GM12878 (cell line): ENCODE measurements at regions not wholly inside any gene's neighbourhood (a gene's known extent, or its start where the extent isn't known, plus 50 kb on each side); places are given as distances from the start of the nearest gene placed in this dataset.

Experiments
- ATAC-seq: fragments of 200-7000 bp; cut with Tn5 transposase; 3 replicates; pipeline ENCODE4 v1.9.1; 2020; ENCODE audit warnings: mild to moderate bottlenecking, moderate library complexity
- BruUV-seq: library from RNA; stranded (reverse); fragments of 400-500 nt; replicated peaks from 2 replicates; lab custom pipeline; 2021; lab: Mats Ljungman, UMichigan
- CTCF ChIA-PET: fragments of 300-600 bp; sonication (Branson Sonifier 250); formaldehyde crosslinking; extraction: SDS; loops from one replicate; lab custom pipeline; 2021; ENCODE audit warnings: inconsistent platforms; lab: Yijun Ruan, JAX
- POLR2A ChIA-PET: fragments of 350-600 bp; formaldehyde crosslinking; extraction: SDS; loops from one replicate; lab custom pipeline; 2021; ENCODE audit warnings: inconsistent platforms; lab: Charles Lee
- RAD21 ChIA-PET: fragments of 300-600 bp; sonication (Branson Sonifier 250); formaldehyde crosslinking; loops from one replicate; lab custom pipeline; 2023; ENCODE audit warnings: antibody characterized with exemption; ENCODE audit not compliant: unreplicated experiment; lab: Charles Lee
- SMC1A ChIA-PET: fragments of 300-600 bp; sonication (Branson Sonifier 250); formaldehyde crosslinking; loops from one replicate; lab custom pipeline; 2023; ENCODE audit not compliant: unreplicated experiment, uncharacterized antibody; lab: Charles Lee
- DNase-seq: peaks from one replicate; pipeline ENCODE4 v3.0.0-alpha.2; 2011; ENCODE audit warnings: low read depth, low spot score
- FAIRE-seq: peaks from 3 replicates; lab custom pipeline; 2011; peaks lifted over from hg19 to GRCh38; lab: Jason Lieb, UNC
- H2AFZ ChIP-seq: 2 replicates; pipeline ENCODE4 v1.6.0; 2011; ENCODE audit warnings: low read depth, low read length, control low read depth; ENCODE audit not compliant: control insufficient read depth
- H3K27ac ChIP-seq: 2 replicates; pipeline ENCODE4 v1.5.1; 2011; ENCODE audit warnings: control low read depth; ENCODE audit not compliant: control insufficient read depth, insufficient read depth
- H3K27me3 ChIP-seq, 2 experiments: replicated peaks in 1 of 2; 2 replicates each; pipeline versions ENCODE4 v1.6.0 to v1.6.1; 2011; ENCODE audit warnings: low read length in 1 of 2; ENCODE audit not compliant: control insufficient read depth in 2 of 2, insufficient read depth in 2 of 2
- H3K36me3 ChIP-seq, 2 experiments: 2 replicates each; pipeline ENCODE4 v1.5.1; 2011; ENCODE audit warnings: low read length in 1 of 2; ENCODE audit not compliant: control insufficient read depth in 2 of 2, insufficient read depth in 2 of 2
- H3K4me1 ChIP-seq: 2 replicates; pipeline ENCODE4 v1.6.1; 2011; ENCODE audit warnings: mild to moderate bottlenecking, low read length, moderate library complexity, mixed read lengths; ENCODE audit not compliant: control insufficient read depth, insufficient read depth
- H3K4me2 ChIP-seq: 2 replicates; pipeline ENCODE4 v1.6.0; 2011; ENCODE audit warnings: control low read depth; ENCODE audit not compliant: control insufficient read depth, insufficient read depth
- H3K4me3 ChIP-seq: fragments of 200-600 bp; sonication (generic); 2 replicates; pipeline ENCODE4 v1.5.1; 2016
- H3K79me2 ChIP-seq: 2 replicates; pipeline ENCODE4 v1.6.0; 2011; ENCODE audit warnings: low read length; ENCODE audit not compliant: control insufficient read depth, insufficient read depth
- H3K9ac ChIP-seq: 2 replicates; pipeline ENCODE4 v1.8.0; 2011; ENCODE audit warnings: low read length, control low read depth, mixed read lengths; ENCODE audit not compliant: control insufficient read depth, insufficient read depth
- H3K9me3 ChIP-seq: replicated peaks from 3 replicates; pipeline ENCODE4 v1.5.1; 2011; ENCODE audit warnings: mild to moderate bottlenecking, low read length; ENCODE audit not compliant: control insufficient read depth, insufficient read depth
- H4K20me1 ChIP-seq: 2 replicates; pipeline ENCODE4 v1.6.0; 2011; ENCODE audit not compliant: control insufficient read depth, insufficient read depth
- BCL3 ChIP-seq: IDR thresholded peaks from 2 replicates; pipeline ENCODE4 v1.6.1; 2011; ENCODE audit warnings: borderline replicate concordance, low read depth, mild to moderate bottlenecking, moderate library complexity, low read length; ENCODE audit not compliant: insufficient read depth, poor library complexity, severe bottlenecking
- BHLHE40 ChIP-seq, 2 experiments: fragments of 450-650 bp in 1 of 2; IDR thresholded peaks; 2 replicates each; pipeline ENCODE4 v1.6.1; 2011 to 2017; ENCODE audit warnings: low read depth in 2 of 2, borderline replicate concordance in 1 of 2, improper control_type of control experiment in 1 of 2, low read length in 1 of 2, mild to moderate bottlenecking in 1 of 2
- BMI1 ChIP-seq: fragments of 450-650 bp; IDR thresholded peaks from 2 replicates; pipeline ENCODE4 v1.6.1; 2016; ENCODE audit warnings: mild to moderate bottlenecking, moderate library complexity, borderline replicate concordance
- CBX3 ChIP-seq: fragments of 200-600 bp; sonication (generic); IDR thresholded peaks from 2 replicates; pipeline ENCODE4 v1.6.1; 2016; ENCODE audit warnings: low read depth, borderline replicate concordance
- CHD4 ChIP-seq: fragments of 200-600 bp; sonication (generic); IDR thresholded peaks from 2 replicates; pipeline ENCODE4 v1.6.1; 2016; ENCODE audit warnings: mild to moderate bottlenecking
- IRF5 ChIP-seq: fragments of 450-650 bp; IDR thresholded peaks from 2 replicates; pipeline ENCODE4 v1.6.1; 2017; ENCODE audit warnings: borderline replicate concordance
- MAX ChIP-seq: IDR thresholded peaks from 2 replicates; pipeline ENCODE4 v1.6.1; 2012; ENCODE audit warnings: low read depth, low read length, improper control_type of control experiment
- MXI1 ChIP-seq: fragments of 150-350 bp; IDR thresholded peaks from 2 replicates; pipeline ENCODE4 v1.6.1; 2011; ENCODE audit warnings: low read depth, mild to moderate bottlenecking, inconsistent platforms, low read length, improper control_type of control experiment
- PAX5 ChIP-seq: IDR thresholded peaks from 2 replicates; pipeline ENCODE4 v1.6.1; 2011; ENCODE audit warnings: low read depth, low read length, borderline replicate concordance
- PKNOX1 ChIP-seq: fragments of 450-650 bp; IDR thresholded peaks from 2 replicates; pipeline ENCODE4 v1.6.1; 2016; ENCODE audit warnings: mild to moderate bottlenecking
- RAD21 ChIP-seq: IDR thresholded peaks from 2 replicates; pipeline ENCODE4 v1.6.1; 2011; ENCODE audit warnings: mild to moderate bottlenecking, low read depth, low read length, moderate library complexity; ENCODE audit not compliant: insufficient read depth
- RB1 ChIP-seq: fragments of 450-650 bp; formaldehyde crosslinking; IDR thresholded peaks from 2 replicates; pipeline ENCODE4 v1.6.1; 2017; ENCODE audit warnings: mild to moderate bottlenecking, borderline replicate concordance
- RELB ChIP-seq: fragments of 450-650 bp; IDR thresholded peaks from 2 replicates; pipeline ENCODE4 v1.6.1; 2017; ENCODE audit warnings: low read depth, mild to moderate bottlenecking, moderate library complexity
- SIX5 ChIP-seq: IDR thresholded peaks from 2 replicates; pipeline ENCODE4 v1.6.1; 2011; ENCODE audit warnings: mild to moderate bottlenecking, low read depth, low read length, moderate library complexity; ENCODE audit not compliant: severe bottlenecking
- SMAD1 ChIP-seq: fragments of 450-650 bp; IDR thresholded peaks from 2 replicates; pipeline ENCODE4 v1.6.1; 2018; ENCODE audit warnings: mild to moderate bottlenecking, low read depth; ENCODE audit not compliant: partially characterized antibody
- SMARCA5 ChIP-seq: fragments of 450-650 bp; IDR thresholded peaks from 2 replicates; pipeline ENCODE4 v1.6.1; 2017; ENCODE audit warnings: mild to moderate bottlenecking
- TBL1XR1 ChIP-seq: IDR thresholded peaks from 2 replicates; pipeline ENCODE4 v1.6.1; 2012; ENCODE audit warnings: low read depth, low read length, improper control_type of control experiment
- USF1 ChIP-seq: IDR thresholded peaks from 2 replicates; pipeline ENCODE4 v1.6.1; 2011; ENCODE audit warnings: borderline replicate concordance, low read depth, mild to moderate bottlenecking, moderate library complexity, mixed read lengths, low read length; ENCODE audit not compliant: insufficient read depth; ENCODE audit errors: extremely low read length
- WGBS: methylation state at CpG from one replicate; pipeline ENCODE4 v1.1.6; 2016; ENCODE audit warnings: low lambda C conversion rate; ENCODE audit not compliant: insufficient replicate concordance, insufficient coverage; ENCODE audit errors: missing lambda C conversion rate; 5-methylcytosine and 5-hydroxymethylcytosine counted together
- in situ Hi-C: fragments of 300-500 bp; cut with MboI; formaldehyde crosslinking; loops from 9 replicates; pipeline ENCODE4 v1.14.3; 2018; ENCODE audit warnings: mixed read lengths
- intact Hi-C: fragments of 100-400 bp; cut with micrococcal nuclease; formaldehyde crosslinking; loops from one replicate; pipeline ENCODE4 v1.14.2; 2022; ENCODE audit not compliant: unreplicated experiment

GRCh38 chr3:124594581-124594980 lies 135.7 kb upstream of the UMPS start:
- Histone ChIP-seq H3K79me2 (no peaks in the 10 kb centered on the region), H3K9me3 (no peaks in the 10 kb centered on the region), H3K9ac (no peak overlapping the region), H3K4me1 (peaks cover 22% of the 10 kb centered on the region), H3K4me3 (no peak overlapping the region), H3K36me3 (no peaks in the 10 kb centered on the region), H2AFZ (no peak overlapping the region), H3K27ac (no peak overlapping the region), H3K4me2 (no peak overlapping the region), H4K20me1 (no peaks in the 10 kb centered on the region; the same call in 1 of the 2 replicates), H3K27me3 (no peaks in the 10 kb centered on the region)
- POLR2A ChIA-PET = no interaction called here
- 44% methylated on average over 1 of the region's 1 CpG for WGBS
- RAD21 ChIA-PET = interaction anchor here (0.6 to 2.2 kb wide), 2 partner anchors 45 to 79 kb away, joined by 3 to 5 read pairs; no protein-coding TSS in a partner anchor
- ATAC-seq (no peak), DNase-seq (no peak), FAIRE-seq (no peak)
- intact Hi-C loops = no loop called here
- CTCF ChIA-PET = interaction anchor here (1.6 kb wide), 1 partner anchor 23 kb away, joined by 4 read pairs; no protein-coding TSS in a partner anchor
- no TSS peak for BruUV-seq
- SMC1A ChIA-PET = interaction anchor here (0.7 to 4.4 kb wide), 10 partner anchors 11 to 92 kb away, joined by 3 to 21 read pairs (median 3); no protein-coding TSS in a partner anchor
- in situ Hi-C loops = no loop called here
- TF ChIP-seq SMAD1 (no peak), MXI1 (no peak), BHLHE40 (IDR thresholded peaks at IDR 0.05; ENCODE audit: borderline replicate concordance in 1 of 2, low read depth in 2 of 2, low read length in 1 of 2) (no peak), CBX3 (no peak), CHD4 (no peak), RELB (no peak), RAD21 (no peak), MAX (no peak), PKNOX1 (no peak), USF1 (no peak), BCL3 (no peak), PAX5 (no peak), IRF5 (no peak), SMARCA5 (no peak), RB1 (no peak), SIX5 (no peak), BMI1 (no peak), TBL1XR1 (no peak)
